Neural progenitor cell (in vitro differentiated cells): ENCODE measurements at regions not wholly inside any gene's neighbourhood (a gene's known extent, or its start where the extent isn't known, plus 50 kb on each side); places are given as distances from the start of the nearest gene placed in this dataset.

Source experiments
- DNase-seq: peaks from one replicate; pipeline ENCODE4 v3.0.0-alpha.2; 2016; ENCODE audit warnings: low spot score
- H2AFZ ChIP-seq: fragments of 200-600 bp; sonication (generic); replicated peaks from 2 replicates; pipeline ENCODE4 v1.6.1; 2016; ENCODE audit warnings: antibody characterized with exemption
- H3F3A ChIP-seq: fragments of 200-600 bp; sonication (generic); 2 replicates; pipeline ENCODE4 v1.6.1; 2016; ENCODE audit warnings: antibody characterized with exemption, low read depth
- H3K27ac ChIP-seq: fragments of 200-600 bp; sonication (generic); 2 replicates; pipeline ENCODE4 v1.5.1; 2016; ENCODE audit warnings: mild to moderate bottlenecking
- H3K27me3 ChIP-seq: fragments of 200-600 bp; sonication (generic); 2 replicates; pipeline ENCODE4 v1.6.1; 2016; ENCODE audit warnings: mild to moderate bottlenecking, moderate library complexity
- H3K36me3 ChIP-seq: fragments of 200-600 bp; sonication (generic); 2 replicates; pipeline ENCODE4 v1.5.1; 2016
- H3K4me1 ChIP-seq: fragments of 200-600 bp; sonication (generic); 2 replicates; pipeline ENCODE4 v1.6.1; 2016; ENCODE audit warnings: mixed run types
- H3K4me2 ChIP-seq: fragments of 200-600 bp; sonication (generic); 2 replicates; pipeline ENCODE4 v1.6.1; 2016
- H3K4me3 ChIP-seq: fragments of 200-600 bp; sonication (generic); 2 replicates; pipeline ENCODE4 v1.5.1; 2016
- H3K79me2 ChIP-seq: fragments of 200-600 bp; sonication (generic); 2 replicates; pipeline ENCODE4 v1.6.1; 2016; ENCODE audit warnings: low read depth
- H3K9ac ChIP-seq: fragments of 200-600 bp; sonication (generic); 2 replicates; pipeline ENCODE4 v1.6.1; 2016
- H3K9me3 ChIP-seq: fragments of 200-600 bp; sonication (generic); 2 replicates; pipeline ENCODE4 v1.5.1; 2016; ENCODE audit warnings: low read depth
- H4K20me1 ChIP-seq: fragments of 200-600 bp; sonication (generic); 2 replicates; pipeline ENCODE4 v1.6.1; 2016; ENCODE audit warnings: low read depth
- H3K27ac Mint-ChIP-seq: 3 replicates; pipeline ENCODE4 v1.8.0; 2021; ENCODE audit warnings: mixed read lengths
- H3K27me3 Mint-ChIP-seq: 2 replicates; pipeline ENCODE4 v1.8.0; 2022; ENCODE audit warnings: low read depth, mild to moderate bottlenecking, inconsistent platforms, moderate library complexity, mixed read lengths; ENCODE audit not compliant: insufficient read depth
- H3K36me3 Mint-ChIP-seq: 3 replicates; pipeline ENCODE4 v1.8.0; 2021; ENCODE audit warnings: mixed read lengths
- H3K4me1 Mint-ChIP-seq: 3 replicates; pipeline ENCODE4 v1.8.0; 2021; ENCODE audit warnings: mixed read lengths
- H3K4me3 Mint-ChIP-seq: 3 replicates; pipeline ENCODE4 v1.8.0; 2021; ENCODE audit warnings: mild to moderate bottlenecking, moderate library complexity, mixed read lengths
- H3K9me3 Mint-ChIP-seq: 3 replicates; pipeline ENCODE4 v1.8.0; 2020; ENCODE audit warnings: mixed read lengths
- CTCF ChIP-seq: fragments of 200-600 bp; sonication (generic); IDR thresholded peaks from 2 replicates; pipeline ENCODE4 v1.5.1; 2017; ENCODE audit warnings: antibody characterized with exemption, mild to moderate bottlenecking
- EZH2 ChIP-seq: fragments of 200-600 bp; sonication (generic); IDR thresholded peaks from 2 replicates; pipeline ENCODE4 v1.6.1; 2017; ENCODE audit warnings: antibody characterized with exemption, mild to moderate bottlenecking, moderate library complexity
- EZH2phosphoT487 ChIP-seq: fragments of 200-600 bp; sonication (generic); IDR thresholded peaks from 2 replicates; pipeline ENCODE4 v1.6.1; 2017; ENCODE audit warnings: antibody characterized with exemption

GRCh38 chr6:1513215-1513780 lies 96.4 kb upstream of the FOXC1 start:
- Histone ChIP-seq H4K20me1 (no peaks in the 10 kb centered on the region), H3K9ac (no peak overlapping the region), H3K36me3 (no peaks in the 10 kb centered on the region), H3K4me1 (no peaks in the 10 kb centered on the region), H3K4me2 (no peak overlapping the region), H3F3A (no peaks in the 10 kb centered on the region), H2AFZ (no peak overlapping the region), H3K9me3 (no peaks in the 10 kb centered on the region), H3K79me2 (no peaks in the 10 kb centered on the region), H3K27ac (no peak overlapping the region), H3K4me3 (no peak overlapping the region), H3K27me3 (no peaks in the 10 kb centered on the region)
- no peak overlapping the region for H3K4me3 Mint-ChIP-seq
- TF ChIP-seq EZH2phosphoT487 (no peak), CTCF (no peak), EZH2 (no peak)
- peaks cover 21% of the 10 kb centered on the region for H3K4me1 Mint-ChIP-seq
- no peaks in the 10 kb centered on the region for H3K9me3 Mint-ChIP-seq
- peaks cover 12% of the 10 kb centered on the region for H3K27me3 Mint-ChIP-seq
- H3K27ac Mint-ChIP-seq: peak overlapping the region; percentile 38
- DNase-seq: no peak
- no peaks in the 10 kb centered on the region for H3K36me3 Mint-ChIP-seq

- Mint-ChIP-seq H3K4me3 (no peak overlapping the region), H3K9me3 (no peaks in the 10 kb centered on the region), H3K4me1 (peaks cover 21% of the 10 kb centered on the region), H3K36me3 (no peaks in the 10 kb centered on the region), H3K27ac (no peak overlapping the region), H3K27me3 (peaks cover 11% of the 10 kb centered on the region)
- Histone ChIP-seq H3K4me2 (no peak overlapping the region), H3F3A (no peaks in the 10 kb centered on the region), H3K36me3 (no peaks in the 10 kb centered on the region), H4K20me1 (no peaks in the 10 kb centered on the region), H3K4me3 (no peak overlapping the region), H2AFZ (no peak overlapping the region), H3K79me2 (no peaks in the 10 kb centered on the region), H3K27ac (no peak overlapping the region), H3K4me1 (no peaks in the 10 kb centered on the region), H3K9ac (no peak overlapping the region), H3K9me3 (no peaks in the 10 kb centered on the region), H3K27me3 (no peaks in the 10 kb centered on the region)
- DNase-seq: no peak
- TF ChIP-seq EZH2 (no peak), CTCF (no peak), EZH2phosphoT487 (no peak)
These were observed 95.6 kb upstream of the FOXC1 start for GRCh38 chr6:1514078-1514477.

GRCh38 chr6:1515280-1515679 lies 94.4 kb upstream of the FOXC1 start:
- Histone ChIP-seq H3K4me3 (no peak overlapping the region), H3K9me3 (no peaks in the 10 kb centered on the region), H3K36me3 (no peaks in the 10 kb centered on the region), H4K20me1 (no peaks in the 10 kb centered on the region), H3K9ac (no peak overlapping the region), H3K4me2 (no peak overlapping the region), H3K27me3 (no peaks in the 10 kb centered on the region), H3K79me2 (no peaks in the 10 kb centered on the region), H3K4me1 (no peaks in the 10 kb centered on the region), H3K27ac (no peak overlapping the region), H2AFZ (no peak overlapping the region), H3F3A (no peaks in the 10 kb centered on the region)
- Mint-ChIP-seq H3K27me3 (peaks cover 11% of the 10 kb centered on the region), H3K4me3 (no peak overlapping the region), H3K27ac (no peak overlapping the region), H3K9me3 (no peaks in the 10 kb centered on the region), H3K36me3 (no peaks in the 10 kb centered on the region), H3K4me1 (peaks cover 21% of the 10 kb centered on the region)
- DNase-seq: no peak
- no peak for TF ChIP-seq EZH2phosphoT487
- TF ChIP-seq EZH2: no peak
- TF ChIP-seq CTCF: no peak
